ENCODE measurements at regions not wholly inside any gene's neighbourhood (a gene's known extent, or its start where the extent isn't known, plus 50 kb on each side); places are given as distances from the start of the nearest gene placed in this dataset.

DNA sequence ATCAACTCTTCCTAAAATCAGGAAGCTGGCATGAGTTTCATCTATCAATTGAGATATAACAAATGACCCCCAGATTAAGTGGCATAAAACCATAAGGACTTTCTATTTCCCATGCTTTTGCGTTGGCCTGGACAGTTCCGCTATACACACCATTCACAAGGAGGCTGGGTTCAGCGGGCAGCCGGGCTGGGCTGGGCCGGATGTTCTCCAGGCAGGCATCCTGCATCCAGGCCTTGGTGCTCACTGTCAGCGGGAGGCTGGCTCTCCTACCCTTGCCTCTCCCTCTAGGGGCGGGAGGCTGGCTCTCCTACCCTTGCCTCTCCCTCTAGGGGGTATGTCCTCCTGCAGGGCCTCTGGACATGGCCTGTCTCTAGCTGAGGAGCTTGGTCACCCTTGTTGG lies 266.0 kb upstream of the ARRDC4 start:
- Histone ChIP-seq H3K27ac (replicated peaks) (no peak overlapping the region), H3K4me1 (peaks cover 18% of the 10 kb centered on the region), H3K4me3 (no peak overlapping the region), H3K36me3 (no peaks in the 10 kb centered on the region), H3K9me3 (replicated peaks) (peaks cover 24% of the 10 kb centered on the region), H3K27me3 (ENCODE audit: low read depth) (no peaks in the 10 kb centered on the region)
- no peak for DNase-seq
- TF ChIP-seq, protein P1, sequence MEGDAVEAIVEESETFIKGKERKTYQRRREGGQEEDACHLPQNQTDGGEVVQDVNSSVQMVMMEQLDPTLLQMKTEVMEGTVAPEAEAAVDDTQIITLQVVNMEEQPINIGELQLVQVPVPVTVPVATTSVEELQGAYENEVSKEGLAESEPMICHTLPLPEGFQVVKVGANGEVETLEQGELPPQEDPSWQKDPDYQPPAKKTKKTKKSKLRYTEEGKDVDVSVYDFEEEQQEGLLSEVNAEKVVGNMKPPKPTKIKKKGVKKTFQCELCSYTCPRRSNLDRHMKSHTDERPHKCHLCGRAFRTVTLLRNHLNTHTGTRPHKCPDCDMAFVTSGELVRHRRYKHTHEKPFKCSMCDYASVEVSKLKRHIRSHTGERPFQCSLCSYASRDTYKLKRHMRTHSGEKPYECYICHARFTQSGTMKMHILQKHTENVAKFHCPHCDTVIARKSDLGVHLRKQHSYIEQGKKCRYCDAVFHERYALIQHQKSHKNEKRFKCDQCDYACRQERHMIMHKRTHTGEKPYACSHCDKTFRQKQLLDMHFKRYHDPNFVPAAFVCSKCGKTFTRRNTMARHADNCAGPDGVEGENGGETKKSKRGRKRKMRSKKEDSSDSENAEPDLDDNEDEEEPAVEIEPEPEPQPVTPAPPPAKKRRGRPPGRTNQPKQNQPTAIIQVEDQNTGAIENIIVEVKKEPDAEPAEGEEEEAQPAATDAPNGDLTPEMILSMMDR (IDR thresholded peaks at IDR 0.05; ENCODE audit: borderline replicate concordance), result no peak
- intact Hi-C loops (cut with micrococcal nuclease), result no loop called here

DNA sequence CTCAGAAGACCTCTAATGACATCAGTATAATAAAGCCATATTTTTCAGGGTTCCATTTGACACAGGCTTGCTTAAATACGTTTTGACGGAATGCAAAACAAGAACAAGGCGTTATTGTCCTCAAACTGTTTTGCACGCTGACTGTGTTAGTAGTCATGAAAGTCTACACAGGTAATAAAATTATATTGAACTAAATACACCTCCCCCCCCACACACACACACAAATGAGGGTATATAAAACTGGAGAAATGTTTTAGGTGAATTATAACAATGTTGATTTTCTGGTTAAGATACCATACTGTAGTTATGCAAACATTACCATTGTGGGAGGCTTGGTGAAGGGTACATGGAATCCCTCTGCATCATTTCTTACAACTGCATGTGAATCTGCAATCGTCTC lies 257.1 kb upstream of the ARRDC4 start:
- intact Hi-C loops (cut with micrococcal nuclease), result no loop called here
- H3K27me3 ChIP-seq (ENCODE audit: low read depth), result no peaks in the 10 kb centered on the region
- no peak for DNase-seq
- no peaks in the 10 kb centered on the region for H3K4me1 ChIP-seq
- TF ChIP-seq, protein P1 (IDR thresholded peaks at IDR 0.05; ENCODE audit: borderline replicate concordance), result no peak
- H3K27ac ChIP-seq (replicated peaks), result no peak overlapping the region
- H3K4me3 ChIP-seq, result no peak overlapping the region
- H3K9me3 ChIP-seq (replicated peaks), result peaks cover 16% of the 10 kb centered on the region
- H3K36me3 ChIP-seq, result no peaks in the 10 kb centered on the region

DNA sequence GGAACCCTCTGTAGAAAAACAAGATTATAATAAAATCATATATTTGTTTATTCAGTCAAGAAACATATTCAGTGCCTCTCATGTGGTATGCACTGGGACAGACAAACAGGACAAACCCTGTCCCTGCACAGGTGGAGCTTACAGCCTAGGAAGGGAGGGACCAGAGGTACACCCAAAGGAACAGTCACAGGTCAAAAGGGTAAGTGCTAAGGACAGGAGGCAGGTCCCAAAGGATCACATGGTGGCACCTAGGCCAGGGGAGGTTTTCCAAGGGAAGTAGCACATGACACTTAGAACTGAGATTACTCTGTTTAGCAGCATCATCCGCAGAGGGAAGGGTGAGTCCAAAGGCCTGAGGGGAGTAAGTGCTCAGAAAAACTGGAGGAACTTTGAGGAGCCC lies 254.4 kb upstream of the ARRDC4 start:
- no peak for DNase-seq
- TF ChIP-seq, protein P1 (IDR thresholded peaks at IDR 0.05; ENCODE audit: borderline replicate concordance), result no peak
- Histone ChIP-seq H3K4me3 (no peak overlapping the region), H3K36me3 (no peaks in the 10 kb centered on the region), H3K27ac (replicated peaks) (no peak overlapping the region), H3K27me3 (ENCODE audit: low read depth) (no peaks in the 10 kb centered on the region), H3K4me1 (no peaks in the 10 kb centered on the region), H3K9me3 (replicated peaks) (no peaks in the 10 kb centered on the region)
- intact Hi-C loops (cut with micrococcal nuclease), result no loop called here

DNA sequence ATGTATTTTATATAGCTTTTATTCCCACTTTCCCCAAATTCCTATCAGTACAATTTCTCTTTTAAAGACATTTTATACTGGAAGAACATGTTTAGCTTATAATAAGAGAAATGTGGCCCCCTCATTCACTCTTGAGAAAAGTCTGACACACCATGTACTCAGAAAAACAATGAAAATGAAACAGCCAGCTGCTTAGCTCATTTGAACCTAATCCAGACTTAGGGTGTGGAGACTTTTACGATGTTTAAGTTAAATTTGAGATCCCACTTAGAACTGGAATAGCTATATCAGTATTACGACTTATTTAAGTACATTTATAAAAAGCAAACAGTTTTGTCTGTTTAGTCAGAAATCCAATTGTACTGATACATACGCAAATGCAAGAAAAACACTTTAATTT lies 252.3 kb upstream of the ARRDC4 start:
- Histone ChIP-seq H3K4me3 (no peak overlapping the region), H3K27me3 (ENCODE audit: low read depth) (no peaks in the 10 kb centered on the region), H3K9me3 (replicated peaks) (no peaks in the 10 kb centered on the region), H3K4me1 (no peaks in the 10 kb centered on the region), H3K36me3 (no peaks in the 10 kb centered on the region), H3K27ac (replicated peaks) (no peak overlapping the region)
- DNase-seq, result no peak
- intact Hi-C loops (cut with micrococcal nuclease), result no loop called here
- TF ChIP-seq, protein P1 (IDR thresholded peaks at IDR 0.05; ENCODE audit: borderline replicate concordance), result no peak

DNA sequence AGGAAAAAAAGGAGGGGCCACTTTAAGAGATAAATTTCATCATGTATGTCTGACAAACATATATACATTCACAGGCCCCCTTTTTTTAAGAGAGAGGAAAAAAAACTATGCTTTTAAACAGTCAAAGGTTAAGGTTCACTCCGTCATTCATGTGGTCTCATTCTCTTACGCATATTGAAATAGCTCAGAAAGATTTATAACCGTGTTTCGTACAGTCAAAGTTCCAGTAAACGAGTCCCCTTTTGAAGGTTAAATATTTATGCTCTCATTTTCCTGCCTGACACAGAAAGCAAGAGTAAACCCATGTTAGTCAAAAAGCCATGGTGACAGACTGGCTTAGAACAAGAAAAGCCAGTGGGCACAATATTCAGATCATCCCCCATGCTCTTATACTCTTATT lies 248.0 kb upstream of the ARRDC4 start:
- DNase-seq, result no peak

More for the DNA sequence above, 248.0 kb upstream of the ARRDC4 start:
- Histone ChIP-seq H3K27ac (replicated peaks) (no peak overlapping the region), H3K36me3 (no peaks in the 10 kb centered on the region), H3K9me3 (replicated peaks) (no peaks in the 10 kb centered on the region), H3K4me3 (no peak overlapping the region), H3K4me1 (no peaks in the 10 kb centered on the region), H3K27me3 (ENCODE audit: low read depth) (no peaks in the 10 kb centered on the region)
- intact Hi-C loops (cut with micrococcal nuclease), result no loop called here
- TF ChIP-seq, protein P1 (IDR thresholded peaks at IDR 0.05; ENCODE audit: borderline replicate concordance), result no peak
